Nephron progenitor cell (in vitro differentiated cells): ENCODE measurements at regions not wholly inside any gene's neighbourhood (a gene's known extent, or its start where the extent isn't known, plus 50 kb on each side); places are given as distances from the start of the nearest gene placed in this dataset.

Source experiments
- DNase-seq: peaks from one replicate; pipeline ENCODE4 v3.0.0; 2021
- H3K27ac Mint-ChIP-seq: 2 replicates; pipeline ENCODE4 v1.8.0; 2021; ENCODE audit warnings: mild to moderate bottlenecking, moderate library complexity, mixed read lengths
- H3K27me3 Mint-ChIP-seq: 2 replicates; pipeline ENCODE4 v1.8.0; 2021; ENCODE audit warnings: mild to moderate bottlenecking, low read depth, mixed read lengths; ENCODE audit not compliant: poor library complexity
- H3K36me3 Mint-ChIP-seq: 2 replicates; pipeline ENCODE4 v1.8.0; 2021; ENCODE audit warnings: low read depth, mixed read lengths
- H3K4me1 Mint-ChIP-seq: 2 replicates; pipeline ENCODE4 v1.8.0; 2021; ENCODE audit warnings: mixed read lengths
- H3K4me3 Mint-ChIP-seq: 2 replicates; pipeline ENCODE4 v1.8.0; 2021; ENCODE audit warnings: mild to moderate bottlenecking, moderate library complexity, mixed read lengths
- H3K9me3 Mint-ChIP-seq: 2 replicates; pipeline ENCODE4 v1.8.0; 2021; ENCODE audit warnings: mild to moderate bottlenecking, moderate library complexity, mixed read lengths
- TF ChIP-seq, protein P1 (sequence below): fragments of 200-600 bp; sonication (generic); IDR thresholded peaks from 2 replicates; pipeline ENCODE4 v1.5.0; 2021; ENCODE audit warnings: antibody characterized with exemption

DNA sequence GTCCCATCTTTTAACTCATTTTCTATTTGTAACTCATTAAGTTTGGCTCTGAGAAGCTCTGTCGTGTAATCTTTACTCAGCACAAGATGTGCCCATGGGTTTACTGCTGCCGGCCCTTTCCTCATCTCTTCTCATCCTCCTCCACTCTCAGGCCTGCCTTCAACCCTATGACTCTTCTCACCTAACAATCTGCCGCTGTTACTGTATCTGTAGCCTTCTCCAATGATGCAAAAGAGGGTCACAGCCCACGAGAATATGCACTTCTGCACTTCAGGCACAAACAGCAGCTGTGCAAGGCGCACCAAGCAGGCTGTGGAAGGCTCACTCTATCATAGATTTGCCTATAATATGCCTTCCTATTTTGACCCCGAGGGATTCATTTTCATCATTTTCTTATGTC lies 546.5 kb upstream of the GALNTL6 start:
- no peak overlapping the region for H3K4me3 Mint-ChIP-seq
- H3K36me3 Mint-ChIP-seq: no peaks in the 10 kb centered on the region
- H3K9me3 Mint-ChIP-seq: no peaks in the 10 kb centered on the region
- no peak for DNase-seq
- no peak overlapping the region for H3K27ac Mint-ChIP-seq
- H3K4me1 Mint-ChIP-seq: no peaks in the 10 kb centered on the region
- TF ChIP-seq, protein P1, sequence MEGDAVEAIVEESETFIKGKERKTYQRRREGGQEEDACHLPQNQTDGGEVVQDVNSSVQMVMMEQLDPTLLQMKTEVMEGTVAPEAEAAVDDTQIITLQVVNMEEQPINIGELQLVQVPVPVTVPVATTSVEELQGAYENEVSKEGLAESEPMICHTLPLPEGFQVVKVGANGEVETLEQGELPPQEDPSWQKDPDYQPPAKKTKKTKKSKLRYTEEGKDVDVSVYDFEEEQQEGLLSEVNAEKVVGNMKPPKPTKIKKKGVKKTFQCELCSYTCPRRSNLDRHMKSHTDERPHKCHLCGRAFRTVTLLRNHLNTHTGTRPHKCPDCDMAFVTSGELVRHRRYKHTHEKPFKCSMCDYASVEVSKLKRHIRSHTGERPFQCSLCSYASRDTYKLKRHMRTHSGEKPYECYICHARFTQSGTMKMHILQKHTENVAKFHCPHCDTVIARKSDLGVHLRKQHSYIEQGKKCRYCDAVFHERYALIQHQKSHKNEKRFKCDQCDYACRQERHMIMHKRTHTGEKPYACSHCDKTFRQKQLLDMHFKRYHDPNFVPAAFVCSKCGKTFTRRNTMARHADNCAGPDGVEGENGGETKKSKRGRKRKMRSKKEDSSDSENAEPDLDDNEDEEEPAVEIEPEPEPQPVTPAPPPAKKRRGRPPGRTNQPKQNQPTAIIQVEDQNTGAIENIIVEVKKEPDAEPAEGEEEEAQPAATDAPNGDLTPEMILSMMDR: no peak
- no peaks in the 10 kb centered on the region for H3K27me3 Mint-ChIP-seq

DNA sequence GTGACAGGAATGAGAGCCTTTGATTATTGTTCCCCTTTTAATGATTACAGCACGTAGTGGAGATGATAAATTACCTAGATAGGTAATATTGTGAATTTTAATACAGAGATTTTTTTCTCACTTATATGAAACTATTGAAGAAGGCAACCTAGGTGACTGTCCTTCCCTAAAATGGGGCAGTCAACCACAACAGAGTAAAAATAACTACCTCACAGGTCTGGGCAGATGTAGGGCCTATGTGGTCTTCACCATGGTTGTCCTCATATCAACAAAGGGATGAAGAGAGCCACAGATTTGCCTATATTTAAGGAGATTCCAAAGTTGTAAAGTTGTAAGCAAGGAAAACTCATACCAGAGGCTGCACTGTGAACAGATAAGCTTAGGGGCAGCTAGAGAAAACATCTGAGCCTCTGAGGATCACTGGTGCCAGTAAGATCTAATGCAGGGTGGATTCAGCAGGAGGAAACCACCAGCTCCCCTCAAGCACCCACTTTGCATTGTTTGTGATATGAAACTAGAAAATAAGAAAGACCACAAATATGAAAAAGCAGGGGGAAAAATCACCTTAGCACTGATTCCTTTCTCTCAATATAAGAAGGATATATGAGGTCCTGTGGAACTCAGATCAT lies 547.9 kb upstream of the GALNTL6 start:
- no peaks in the 10 kb centered on the region for H3K4me1 Mint-ChIP-seq
- H3K4me3 Mint-ChIP-seq: no peak overlapping the region
- H3K9me3 Mint-ChIP-seq: peaks cover 8% of the 10 kb centered on the region
- TF ChIP-seq, protein P1: no peak
- no peaks in the 10 kb centered on the region for H3K27me3 Mint-ChIP-seq
- H3K36me3 Mint-ChIP-seq: no peaks in the 10 kb centered on the region
- H3K27ac Mint-ChIP-seq: no peak overlapping the region
- no peak for DNase-seq

DNA sequence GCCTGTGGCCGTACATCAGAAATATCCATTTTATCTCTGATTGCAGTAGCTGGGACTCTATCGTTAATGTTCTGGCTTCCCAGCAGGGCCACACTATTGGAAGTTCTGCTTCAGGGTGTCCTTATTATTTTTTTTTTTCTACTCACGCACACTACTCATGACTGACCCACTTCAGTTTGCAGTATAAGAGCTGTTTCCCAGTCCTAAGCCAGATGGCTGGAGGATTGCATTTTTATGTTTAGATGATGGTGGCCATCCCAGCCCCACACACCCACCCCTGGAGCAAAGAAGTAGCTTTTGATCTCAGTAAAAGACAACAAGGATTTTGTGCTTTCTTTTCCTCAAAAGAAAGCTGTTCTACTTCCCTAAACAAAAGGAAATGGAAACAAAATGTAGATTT lies 557.0 kb upstream of the GALNTL6 start:
- TF ChIP-seq, protein P1: no peak
- Mint-ChIP-seq H3K4me3 (no peak overlapping the region), H3K9me3 (peaks cover 9% of the 10 kb centered on the region), H3K36me3 (no peaks in the 10 kb centered on the region), H3K27ac (no peak overlapping the region), H3K4me1 (no peaks in the 10 kb centered on the region), H3K27me3 (peaks cover 7% of the 10 kb centered on the region)
- no peak for DNase-seq

DNA sequence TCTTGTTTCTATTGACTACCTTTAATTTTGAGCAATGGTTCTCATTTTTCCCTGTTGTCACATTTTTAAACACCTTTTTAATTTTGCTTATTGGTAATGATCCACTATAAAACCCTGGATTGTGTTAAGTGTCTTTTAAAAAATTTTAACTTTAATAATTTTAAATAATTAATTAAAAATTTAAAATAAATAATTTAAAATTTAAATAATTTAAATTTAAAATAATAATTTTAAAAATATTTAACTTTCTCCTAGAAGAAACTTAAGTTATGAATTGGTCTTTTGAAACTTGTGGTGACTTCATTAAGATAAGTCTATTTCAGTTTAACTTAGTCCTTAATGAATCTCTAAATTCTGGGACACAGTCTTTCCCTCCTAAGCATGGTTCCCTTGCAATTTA lies 566.3 kb upstream of the GALNTL6 start:
- Mint-ChIP-seq H3K4me3 (no peak overlapping the region), H3K36me3 (no peaks in the 10 kb centered on the region), H3K27me3 (no peaks in the 10 kb centered on the region), H3K27ac (no peak overlapping the region), H3K9me3 (no peaks in the 10 kb centered on the region), H3K4me1 (no peaks in the 10 kb centered on the region)
- TF ChIP-seq, protein P1: no peak
- no peak for DNase-seq

DNA sequence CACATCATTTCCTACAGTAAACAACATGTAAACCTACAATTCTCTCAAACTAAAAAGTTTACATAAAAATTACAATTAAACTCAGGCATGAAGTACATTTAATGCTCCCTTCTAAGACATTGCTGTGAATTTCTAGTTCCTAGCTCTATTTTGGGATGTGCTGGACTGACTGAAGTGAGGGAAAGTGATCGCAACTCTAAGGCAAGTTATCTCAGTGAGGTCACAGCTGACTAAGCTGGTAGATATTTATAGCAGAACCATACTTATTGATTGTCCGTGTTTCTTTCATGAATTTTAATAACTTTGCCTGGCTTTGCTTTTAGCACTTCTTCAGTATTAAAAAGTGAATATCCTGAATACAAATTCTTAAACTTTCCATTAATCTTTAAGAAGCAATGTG lies 570.4 kb upstream of the GALNTL6 start:
- Mint-ChIP-seq H3K27ac (no peak overlapping the region), H3K27me3 (no peaks in the 10 kb centered on the region), H3K4me1 (no peaks in the 10 kb centered on the region), H3K36me3 (no peaks in the 10 kb centered on the region), H3K9me3 (no peaks in the 10 kb centered on the region), H3K4me3 (no peak overlapping the region)
- DNase-seq: no peak
- TF ChIP-seq, protein P1: no peak

DNA sequence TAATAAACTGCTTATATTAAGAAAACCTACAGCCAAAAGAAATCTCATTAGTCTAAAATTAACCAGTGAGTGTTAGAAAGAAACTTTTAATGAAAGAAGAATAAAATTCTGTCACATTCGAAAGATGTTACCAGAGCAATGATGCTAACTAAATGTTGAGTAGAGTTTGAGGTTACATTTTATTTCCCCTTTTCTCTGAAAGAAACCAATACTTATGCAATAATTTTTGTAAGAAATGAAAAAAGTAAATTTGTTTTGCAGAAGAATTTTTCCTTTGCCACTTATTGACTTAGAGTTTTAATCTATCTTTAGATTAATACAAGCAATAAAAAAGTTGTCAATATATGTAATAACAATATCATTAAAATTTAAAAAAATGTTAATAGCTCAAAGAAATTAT lies 574.0 kb upstream of the GALNTL6 start:
- no peaks in the 10 kb centered on the region for H3K9me3 Mint-ChIP-seq
- H3K27ac Mint-ChIP-seq: no peak overlapping the region
- TF ChIP-seq, protein P1: no peak
- H3K36me3 Mint-ChIP-seq: no peaks in the 10 kb centered on the region
- H3K27me3 Mint-ChIP-seq: no peaks in the 10 kb centered on the region
- H3K4me3 Mint-ChIP-seq: no peak overlapping the region
- no peaks in the 10 kb centered on the region for H3K4me1 Mint-ChIP-seq
- no peak for DNase-seq
